ENCODE measurements at regions not wholly inside any gene's neighbourhood (a gene's known extent, or its start where the extent isn't known, plus 50 kb on each side); places are given as distances from the start of the nearest gene placed in this dataset.

GRCh38 chr3:174640932-174641331 lies 218.2 kb upstream of the NAALADL2 start:
- no peak for TF ChIP-seq CTCF (IDR thresholded peaks at IDR 0.05; ENCODE audit: unreplicated experiment)
- no peaks in the 10 kb centered on the region for H3K36me3 Mint-ChIP-seq (ENCODE audit: low read depth, unreplicated experiment)
- H3K4me3 Mint-ChIP-seq (ENCODE audit: unreplicated experiment), result no peak overlapping the region
- H3K27me3 Mint-ChIP-seq (ENCODE audit: unreplicated experiment), result no peaks in the 10 kb centered on the region
- peaks cover 11% of the 10 kb centered on the region for H3K4me1 Mint-ChIP-seq (ENCODE audit: unreplicated experiment)
- no peaks in the 10 kb centered on the region for H3K9me3 Mint-ChIP-seq (ENCODE audit: unreplicated experiment)
- no peak overlapping the region for H3K27ac Mint-ChIP-seq (ENCODE audit: unreplicated experiment)
- DNase-seq (ENCODE audit: low spot score), result no peak

GRCh38 chr3:174644287-174644686 lies 214.8 kb upstream of the NAALADL2 start:
- Mint-ChIP-seq H3K4me3 (ENCODE audit: unreplicated experiment) (no peak overlapping the region), H3K27ac (ENCODE audit: unreplicated experiment) (no peak overlapping the region), H3K4me1 (ENCODE audit: unreplicated experiment) (peaks cover 11% of the 10 kb centered on the region), H3K27me3 (ENCODE audit: unreplicated experiment) (no peaks in the 10 kb centered on the region), H3K9me3 (ENCODE audit: unreplicated experiment) (no peaks in the 10 kb centered on the region), H3K36me3 (ENCODE audit: low read depth, unreplicated experiment) (no peaks in the 10 kb centered on the region)
- no peak for DNase-seq (ENCODE audit: low spot score)
- no peak for TF ChIP-seq CTCF (IDR thresholded peaks at IDR 0.05; ENCODE audit: unreplicated experiment)

- Mint-ChIP-seq H3K4me1 (ENCODE audit: unreplicated experiment) (no peaks in the 10 kb centered on the region), H3K9me3 (ENCODE audit: unreplicated experiment) (no peaks in the 10 kb centered on the region), H3K4me3 (ENCODE audit: unreplicated experiment) (no peak overlapping the region), H3K27ac (ENCODE audit: unreplicated experiment) (no peak overlapping the region), H3K27me3 (ENCODE audit: unreplicated experiment) (no peaks in the 10 kb centered on the region), H3K36me3 (ENCODE audit: low read depth, unreplicated experiment) (no peaks in the 10 kb centered on the region)
- DNase-seq (ENCODE audit: low spot score), result no peak
- no peak for TF ChIP-seq CTCF (IDR thresholded peaks at IDR 0.05; ENCODE audit: unreplicated experiment)
Measured at GRCh38 chr3:174651951-174652350, 207.2 kb upstream of the NAALADL2 start.

- H3K9me3 Mint-ChIP-seq (ENCODE audit: unreplicated experiment), result no peaks in the 10 kb centered on the region
- no peaks in the 10 kb centered on the region for H3K36me3 Mint-ChIP-seq (ENCODE audit: low read depth, unreplicated experiment)
- no peak for DNase-seq (ENCODE audit: low spot score)
- H3K27me3 Mint-ChIP-seq (ENCODE audit: unreplicated experiment), result no peaks in the 10 kb centered on the region
- no peaks in the 10 kb centered on the region for H3K4me1 Mint-ChIP-seq (ENCODE audit: unreplicated experiment)
- TF ChIP-seq CTCF (IDR thresholded peaks at IDR 0.05; ENCODE audit: unreplicated experiment), result no peak
- no peak overlapping the region for H3K4me3 Mint-ChIP-seq (ENCODE audit: unreplicated experiment)
- no peak overlapping the region for H3K27ac Mint-ChIP-seq (ENCODE audit: unreplicated experiment)
Measured at GRCh38 chr3:174659511-174659910, 199.6 kb upstream of the NAALADL2 start.

GRCh38 chr3:174662653-174663052 lies 196.5 kb upstream of the NAALADL2 start:
- no peak for TF ChIP-seq CTCF (IDR thresholded peaks at IDR 0.05; ENCODE audit: unreplicated experiment)
- Mint-ChIP-seq H3K27me3 (ENCODE audit: unreplicated experiment) (no peaks in the 10 kb centered on the region), H3K27ac (ENCODE audit: unreplicated experiment) (no peak overlapping the region), H3K4me3 (ENCODE audit: unreplicated experiment) (no peak overlapping the region), H3K36me3 (ENCODE audit: low read depth, unreplicated experiment) (no peaks in the 10 kb centered on the region), H3K9me3 (ENCODE audit: unreplicated experiment) (no peaks in the 10 kb centered on the region), H3K4me1 (ENCODE audit: unreplicated experiment) (no peaks in the 10 kb centered on the region)
- no peak for DNase-seq (ENCODE audit: low spot score)

All from endothelial cell (in vitro differentiated cells).